ENCODE measurements at regions not wholly inside any gene's neighbourhood (a gene's known extent, or its start where the extent isn't known, plus 50 kb on each side); places are given as distances from the start of the nearest gene placed in this dataset.
"Not testable (repeated sequence)": the region's sequence is repeated elsewhere in the genome, so short reads cannot be mapped to it uniquely, and the experiment has no call there.

DNA sequence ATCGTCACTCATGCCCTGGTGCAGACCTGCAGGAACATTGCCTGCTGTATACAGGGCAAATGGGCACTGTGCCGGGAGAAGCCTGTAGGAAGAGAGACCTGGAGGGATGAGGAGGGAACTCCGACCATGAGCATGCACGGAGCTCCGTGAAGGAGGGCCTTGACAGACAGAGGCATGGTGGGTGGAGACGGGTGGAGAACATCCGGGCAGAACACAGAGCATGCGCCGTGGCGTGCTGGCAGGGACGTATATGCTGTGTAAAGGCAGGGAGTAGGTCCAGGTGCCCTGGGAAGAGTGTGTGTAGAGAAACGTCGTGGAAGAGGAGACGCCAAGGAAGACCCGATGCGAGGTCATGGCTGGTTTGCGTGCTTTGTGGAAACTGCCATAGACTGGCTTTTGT, 133.0 kb upstream of the FAN1 start:
- Histone ChIP-seq H3K9me3 (ENCODE audit: insufficient read depth, low read depth, low read length) (peaks cover 11% of the 10 kb centered on the region), H3K4me1 (ENCODE audit: insufficient read depth, low read length) (no peaks in the 10 kb centered on the region), H3K36me3 (ENCODE audit: insufficient read depth, low read depth, low read length) (peaks cover 9% of the 10 kb centered on the region; the same call in 1 of the 2 replicates), H3K27ac (ENCODE audit: low read length) (no peak overlapping the region), H3K9ac (ENCODE audit: low read depth, low read length) (no peak overlapping the region), H3K4me3 (ENCODE audit: low read length) (no peak overlapping the region), H3K27me3 (ENCODE audit: insufficient read depth, low read length) (no peaks in the 10 kb centered on the region)

DNA sequence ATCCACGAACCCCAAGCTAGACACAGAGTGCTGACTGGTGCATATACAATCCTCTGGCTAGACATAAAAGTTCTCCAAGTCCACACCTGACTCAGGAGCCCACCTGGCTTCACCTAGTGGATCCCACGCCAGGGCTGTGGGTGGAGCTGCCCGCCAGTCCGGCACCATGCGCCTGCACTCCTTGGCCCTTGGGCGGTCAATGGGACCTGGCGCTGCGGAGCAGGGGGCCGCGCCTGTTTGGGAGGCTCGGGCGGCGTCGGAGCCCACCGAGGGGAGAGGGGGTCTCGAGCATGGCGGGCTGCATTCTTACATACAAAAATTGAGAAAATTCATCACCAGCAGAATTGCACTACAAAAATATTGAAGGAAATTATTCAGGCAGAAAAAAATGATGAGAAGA, 120.7 kb upstream of the FAN1 start:
- no peak overlapping the region for H3K4me3 ChIP-seq (ENCODE audit: low read length)
- H3K27me3 ChIP-seq (ENCODE audit: insufficient read depth, low read length) = no peaks in the 10 kb centered on the region
- H3K9ac ChIP-seq (ENCODE audit: low read depth, low read length) = no peak overlapping the region
- H3K36me3 ChIP-seq (ENCODE audit: insufficient read depth, low read depth, low read length) = no peaks in the 10 kb centered on the region
- no peaks in the 10 kb centered on the region for H3K4me1 ChIP-seq (ENCODE audit: insufficient read depth, low read length)
- H3K27ac ChIP-seq (ENCODE audit: low read length) = no peak overlapping the region
- H3K9me3 ChIP-seq (ENCODE audit: insufficient read depth, low read depth, low read length) = no peaks in the 10 kb centered on the region; the same call in 1 of the 2 replicates

DNA sequence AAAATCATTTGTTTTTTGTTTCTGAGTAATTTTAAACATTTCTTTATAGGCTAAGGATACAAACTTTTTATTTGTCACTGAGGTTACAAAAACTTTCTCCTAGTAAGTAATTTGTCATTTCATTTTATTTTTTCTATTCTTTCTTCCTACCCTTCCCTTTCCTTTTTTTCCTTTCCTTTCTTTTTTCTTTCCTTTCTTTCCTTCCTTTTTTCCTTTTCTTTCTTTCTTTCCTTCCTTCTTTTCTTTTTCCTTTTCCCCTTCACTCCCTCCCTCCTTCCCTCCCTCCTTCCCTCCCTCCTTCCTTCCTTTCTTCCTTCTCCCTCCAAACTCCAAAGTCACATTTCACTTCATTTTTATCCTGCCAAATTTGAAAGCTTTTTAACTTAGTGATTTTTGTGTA, 115.1 kb upstream of the FAN1 start:
- H3K9ac ChIP-seq (ENCODE audit: low read depth, low read length) = no peak overlapping the region
- H3K27ac ChIP-seq (ENCODE audit: low read length) = no peak overlapping the region

DNA sequence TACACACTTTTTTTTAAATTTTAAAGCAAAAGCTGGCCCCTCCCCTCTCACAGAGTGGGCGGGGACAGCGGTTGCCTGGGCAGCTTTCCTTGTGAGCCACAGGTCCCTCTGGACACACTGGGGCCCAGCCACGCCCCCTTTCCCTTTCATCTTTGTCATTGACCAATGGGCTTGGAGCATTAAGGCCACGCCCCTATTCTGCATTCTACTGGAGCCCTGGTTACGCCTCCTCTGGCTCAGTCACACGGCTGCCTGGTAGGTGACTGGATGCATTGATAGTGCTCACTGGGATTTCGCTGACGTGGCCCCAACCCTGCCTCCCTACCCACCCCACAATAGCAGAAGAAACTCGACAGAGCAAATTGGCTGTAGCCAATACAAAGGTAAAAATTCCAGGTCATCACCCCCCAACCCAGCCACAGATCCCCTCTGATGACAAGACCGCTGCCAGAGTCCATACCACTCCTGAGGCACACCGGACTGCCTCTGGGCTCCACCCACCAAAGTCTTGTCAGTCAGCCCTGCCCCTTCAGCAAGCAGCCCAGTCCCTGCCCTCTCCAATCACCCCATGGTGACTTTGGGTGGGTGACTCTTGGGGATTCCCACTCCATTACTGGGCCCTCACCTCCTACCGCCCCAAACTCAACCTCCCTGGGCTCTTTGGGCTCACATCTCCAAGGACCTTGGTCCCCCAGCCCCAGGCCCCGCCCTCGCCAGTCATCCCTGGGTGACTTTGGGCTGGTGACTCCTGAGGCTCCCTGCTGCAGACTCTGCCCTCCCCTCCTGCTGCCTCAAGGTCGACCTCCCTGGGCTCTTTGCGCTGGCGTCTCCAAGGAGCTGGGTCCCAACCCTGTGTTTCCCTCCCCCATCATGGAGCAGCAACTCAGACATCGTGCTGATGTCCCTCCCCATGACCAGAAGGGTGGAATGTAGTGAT, 112.2 kb upstream of the FAN1 start:
- Histone ChIP-seq H3K4me1 (ENCODE audit: insufficient read depth, low read length) (no peaks in the 10 kb centered on the region), H3K27ac (ENCODE audit: low read length) (no peak overlapping the region), H3K27me3 (ENCODE audit: insufficient read depth, low read length) (no peaks in the 10 kb centered on the region), H3K4me3 (ENCODE audit: low read length) (no peak overlapping the region), H3K9me3 (ENCODE audit: insufficient read depth, low read depth, low read length) (no peaks in the 10 kb centered on the region), H3K9ac (ENCODE audit: low read depth, low read length) (no peak overlapping the region), H3K36me3 (ENCODE audit: insufficient read depth, low read depth, low read length) (no peaks in the 10 kb centered on the region)

More for the DNA sequence above, 115.1 kb upstream of the FAN1 start:
- Histone ChIP-seq H3K36me3 (ENCODE audit: insufficient read depth, low read depth, low read length) (no peaks in the 10 kb centered on the region), H3K9me3 (ENCODE audit: insufficient read depth, low read depth, low read length) (no peaks in the 10 kb centered on the region), H3K27me3 (ENCODE audit: insufficient read depth, low read length) (no peaks in the 10 kb centered on the region), H3K4me3 (ENCODE audit: low read length) (no peak overlapping the region), H3K4me1 (ENCODE audit: insufficient read depth, low read length) (no peaks in the 10 kb centered on the region)

DNA sequence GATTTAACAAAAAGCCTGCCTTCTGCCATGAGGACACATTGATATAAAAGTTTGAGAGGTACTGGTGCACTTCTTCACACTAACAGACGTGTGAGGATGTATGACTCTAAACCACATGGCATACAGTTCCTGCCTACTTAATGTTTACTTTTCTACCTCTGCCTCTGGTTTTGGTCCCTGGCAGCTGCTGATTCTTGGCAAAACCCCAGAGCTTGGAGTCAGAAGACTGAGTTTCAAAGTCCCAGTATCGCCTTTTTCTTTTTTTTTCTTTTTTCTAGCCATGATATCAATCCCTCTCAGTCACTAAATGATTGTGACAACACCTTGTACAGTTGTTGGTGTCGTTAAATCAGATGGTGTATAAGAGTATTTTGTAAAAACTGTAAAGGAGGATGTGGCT, 110.9 kb upstream of the FAN1 start:
- H3K27me3 ChIP-seq (ENCODE audit: insufficient read depth, low read length); H3K4me1 ChIP-seq (ENCODE audit: insufficient read depth, low read length); H3K9me3 ChIP-seq (ENCODE audit: insufficient read depth, low read depth, low read length); H3K9ac ChIP-seq (ENCODE audit: low read depth, low read length); H3K4me3 ChIP-seq (ENCODE audit: low read length); H3K36me3 ChIP-seq (ENCODE audit: insufficient read depth, low read depth, low read length); H3K27ac ChIP-seq (ENCODE audit: low read length): not testable (repeated sequence)

DNA sequence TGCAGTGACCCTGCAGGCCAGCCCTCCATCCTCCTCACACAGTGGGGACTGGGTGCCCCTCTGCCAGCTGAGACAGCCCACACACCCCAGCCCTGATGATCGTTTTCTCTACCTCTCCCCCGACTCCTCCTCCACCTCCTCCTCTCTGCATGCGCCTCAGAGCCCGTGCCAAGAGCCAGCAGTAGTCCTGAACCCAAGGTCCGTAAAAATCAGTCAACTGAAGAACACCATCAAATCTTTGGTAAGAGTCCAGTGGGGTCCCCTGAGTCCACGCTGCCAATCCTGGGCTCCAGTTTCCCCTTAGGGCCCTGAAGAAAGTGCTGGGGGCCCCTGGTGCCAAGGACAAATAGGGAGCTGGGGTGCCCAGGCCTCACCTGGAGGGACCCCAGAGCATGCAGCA, 109.3 kb upstream of the FAN1 start:
- no peak overlapping the region for H3K9ac ChIP-seq (ENCODE audit: low read depth, low read length)

DNA sequence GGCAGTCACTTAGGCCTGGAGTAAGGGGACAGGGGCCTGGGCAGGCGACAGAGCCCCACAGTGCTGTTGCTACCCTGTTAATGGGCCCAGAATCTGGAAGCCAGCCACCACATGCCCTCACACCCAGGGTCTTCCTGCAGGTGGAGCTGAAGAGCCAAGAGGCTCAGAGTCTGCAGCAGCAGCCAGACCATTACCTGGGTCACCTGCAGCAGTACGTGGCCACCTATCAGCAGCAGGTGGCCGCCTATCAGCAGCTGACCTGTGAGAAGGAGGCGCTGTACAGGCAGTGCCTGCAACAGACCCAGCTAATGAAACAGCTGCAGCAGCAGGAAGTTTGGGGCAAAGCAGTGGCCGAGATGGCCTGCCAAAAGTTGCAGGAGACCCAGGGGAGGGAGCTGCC, 104.2 kb upstream of the FAN1 start:
- not testable (repeated sequence) for H3K36me3 ChIP-seq (ENCODE audit: insufficient read depth, low read depth, low read length); H3K9ac ChIP-seq (ENCODE audit: low read depth, low read length); H3K4me3 ChIP-seq (ENCODE audit: low read length); H3K9me3 ChIP-seq (ENCODE audit: insufficient read depth, low read depth, low read length); H3K27me3 ChIP-seq (ENCODE audit: insufficient read depth, low read length); H3K4me1 ChIP-seq (ENCODE audit: insufficient read depth, low read length); H3K27ac ChIP-seq (ENCODE audit: low read length)

More for the DNA sequence above, 109.3 kb upstream of the FAN1 start:
- Histone ChIP-seq H3K27me3 (ENCODE audit: insufficient read depth, low read length) (no peaks in the 10 kb centered on the region), H3K9me3 (ENCODE audit: insufficient read depth, low read depth, low read length) (no peaks in the 10 kb centered on the region), H3K27ac (ENCODE audit: low read length) (no peak overlapping the region), H3K36me3 (ENCODE audit: insufficient read depth, low read depth, low read length) (no peaks in the 10 kb centered on the region), H3K4me1 (ENCODE audit: insufficient read depth, low read length) (no peaks in the 10 kb centered on the region), H3K4me3 (ENCODE audit: low read length) (no peak overlapping the region)

DNA sequence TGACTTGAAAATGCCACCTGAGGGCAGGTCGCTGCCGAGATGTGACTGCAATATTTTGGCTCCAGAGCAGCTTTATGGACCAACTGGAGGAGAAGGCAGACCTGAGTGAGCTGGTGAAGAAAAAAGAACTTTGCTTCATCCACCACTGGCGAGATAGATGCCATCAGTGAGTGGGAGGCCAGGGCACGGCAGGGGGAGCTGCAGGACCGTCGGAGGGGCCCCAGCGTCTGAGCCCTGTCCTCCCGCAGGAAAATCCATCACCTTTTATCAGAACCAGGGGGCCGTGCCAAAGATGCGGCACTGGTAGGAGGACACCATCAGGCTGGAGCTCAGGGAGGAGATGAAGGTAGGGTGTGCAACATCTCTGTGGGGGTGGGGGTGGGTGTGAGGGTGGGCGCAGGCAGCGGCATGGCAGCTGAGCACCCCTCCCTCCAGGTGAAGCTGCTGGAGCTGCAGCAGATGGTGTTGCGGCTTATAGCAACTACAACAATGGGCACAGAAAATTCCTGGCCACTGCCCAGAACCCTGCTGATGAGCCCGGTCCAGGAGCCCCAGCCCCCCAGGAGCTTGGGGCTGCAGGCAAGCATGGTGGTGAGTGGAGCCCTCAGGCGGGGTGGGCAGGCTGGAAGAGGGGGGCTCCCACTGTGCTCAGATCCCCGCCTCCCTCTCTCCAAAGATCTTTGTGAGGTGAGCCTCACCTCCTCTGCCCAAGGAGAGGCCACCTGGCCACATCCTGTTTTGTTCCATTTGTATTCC, 102.4 kb upstream of the FAN1 start:
- not testable (repeated sequence) for H3K9ac ChIP-seq (ENCODE audit: low read depth, low read length); H3K4me3 ChIP-seq (ENCODE audit: low read length); H3K4me1 ChIP-seq (ENCODE audit: insufficient read depth, low read length); H3K27ac ChIP-seq (ENCODE audit: low read length); H3K9me3 ChIP-seq (ENCODE audit: insufficient read depth, low read depth, low read length); H3K36me3 ChIP-seq (ENCODE audit: insufficient read depth, low read depth, low read length); H3K27me3 ChIP-seq (ENCODE audit: insufficient read depth, low read length)

DNA sequence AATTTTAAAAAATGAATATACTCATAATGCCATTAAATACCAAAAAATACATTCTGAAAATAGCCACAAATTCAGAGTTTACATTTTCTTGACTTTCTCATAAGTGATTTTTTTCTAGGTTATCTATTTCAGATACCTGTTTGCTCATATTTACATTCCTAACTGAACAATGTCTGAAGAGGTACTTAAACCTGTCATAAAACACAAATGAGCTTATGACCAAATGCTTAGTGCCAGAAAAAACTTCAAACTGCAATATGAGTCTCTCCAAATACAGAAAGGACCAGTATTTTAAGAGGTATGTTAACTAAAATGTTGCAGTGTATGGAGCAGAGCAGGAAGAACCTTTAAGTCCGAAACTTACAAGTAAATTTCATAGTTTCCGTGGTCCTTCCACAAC, 101.7 kb upstream of the FAN1 start:
- H3K4me1 ChIP-seq (ENCODE audit: insufficient read depth, low read length); H3K36me3 ChIP-seq (ENCODE audit: insufficient read depth, low read depth, low read length); H3K9ac ChIP-seq (ENCODE audit: low read depth, low read length); H3K27me3 ChIP-seq (ENCODE audit: insufficient read depth, low read length); H3K9me3 ChIP-seq (ENCODE audit: insufficient read depth, low read depth, low read length); H3K4me3 ChIP-seq (ENCODE audit: low read length); H3K27ac ChIP-seq (ENCODE audit: low read length): not testable (repeated sequence)

DNA sequence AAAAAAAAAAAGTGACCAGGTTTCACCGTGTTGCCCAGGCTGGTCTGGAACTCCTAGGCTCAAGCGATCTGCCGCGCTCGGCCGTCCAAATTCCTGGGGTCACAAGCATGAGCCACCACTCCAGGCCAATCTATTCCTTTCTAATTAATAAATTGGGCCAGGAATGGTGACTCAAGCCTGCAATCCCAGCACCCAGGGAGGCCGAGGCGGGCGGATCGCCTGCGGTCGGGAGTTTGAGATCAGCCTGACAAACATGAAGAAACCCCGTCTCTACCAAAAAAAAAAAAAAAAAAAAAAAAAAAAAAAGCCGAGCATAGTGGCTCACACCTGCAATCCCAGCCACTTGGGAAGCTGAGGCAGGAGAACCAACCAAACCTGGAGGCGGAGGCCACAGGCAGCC, 100.0 kb upstream of the FAN1 start:
- H3K9me3 ChIP-seq (ENCODE audit: insufficient read depth, low read depth, low read length); H3K4me3 ChIP-seq (ENCODE audit: low read length); H3K27ac ChIP-seq (ENCODE audit: low read length); H3K9ac ChIP-seq (ENCODE audit: low read depth, low read length); H3K36me3 ChIP-seq (ENCODE audit: insufficient read depth, low read depth, low read length); H3K27me3 ChIP-seq (ENCODE audit: insufficient read depth, low read length); H3K4me1 ChIP-seq (ENCODE audit: insufficient read depth, low read length): not testable (repeated sequence)

DNA sequence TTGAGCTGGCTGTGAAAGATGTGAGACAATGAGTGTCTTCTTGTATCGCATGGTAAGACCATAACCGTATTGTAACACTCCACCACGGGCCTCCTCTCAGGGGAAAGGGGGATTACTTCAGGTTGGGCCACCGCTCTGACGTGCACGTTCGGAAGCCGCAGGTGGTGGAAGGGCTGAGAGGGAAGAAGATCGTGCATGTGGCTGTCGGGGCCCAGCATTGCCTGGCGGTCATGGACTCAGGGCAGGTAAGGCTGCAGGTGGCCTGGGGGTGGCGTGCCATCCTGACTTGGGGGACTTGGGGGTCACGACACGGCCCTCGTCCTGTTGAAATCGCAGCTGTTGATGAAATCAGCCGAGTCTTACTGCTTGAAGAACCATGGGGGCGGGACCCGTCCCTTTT, 87.3 kb upstream of the FAN1 start:
- Histone ChIP-seq H3K4me1 (ENCODE audit: insufficient read depth, low read length) (no peaks in the 10 kb centered on the region), H3K9ac (ENCODE audit: low read depth, low read length) (no peak overlapping the region), H3K27ac (ENCODE audit: low read length) (no peak overlapping the region), H3K27me3 (ENCODE audit: insufficient read depth, low read length) (no peaks in the 10 kb centered on the region), H3K36me3 (ENCODE audit: insufficient read depth, low read depth, low read length) (no peaks in the 10 kb centered on the region), H3K4me3 (ENCODE audit: low read length) (no peak overlapping the region), H3K9me3 (ENCODE audit: insufficient read depth, low read depth, low read length) (no peaks in the 10 kb centered on the region)
